ENCODE measurements at regions not wholly inside any gene's neighbourhood (a gene's known extent, or its start where the extent isn't known, plus 50 kb on each side); places are given as distances from the start of the nearest gene placed in this dataset.

GRCh38 chr3:163692494-163692893 lies 1385.8 kb downstream of the SI start:
- Histone ChIP-seq H3K27ac (no peak overlapping the region), H3K4me3 (no peak overlapping the region), H3K4me1 (no peaks in the 10 kb centered on the region), H3K27me3 (ENCODE audit: insufficient read depth in 3 of 3, low read length in 2 of 3) (no peaks in the 10 kb centered on the region), H3K9me3 (no peaks in the 10 kb centered on the region), H3K36me3 (ENCODE audit: insufficient read depth in 1 of 2, low read depth in 1 of 2) (no peaks in the 10 kb centered on the region)
- 74 to 80% (median 77%) methylated on average over 1 of the region's 1 CpG for WGBS, 3 donors
- intact Hi-C loops (cut with DNase I), result no loop called here
- no peak for ATAC-seq
- DNase-seq, result no peak
- TF ChIP-seq, protein P1, sequence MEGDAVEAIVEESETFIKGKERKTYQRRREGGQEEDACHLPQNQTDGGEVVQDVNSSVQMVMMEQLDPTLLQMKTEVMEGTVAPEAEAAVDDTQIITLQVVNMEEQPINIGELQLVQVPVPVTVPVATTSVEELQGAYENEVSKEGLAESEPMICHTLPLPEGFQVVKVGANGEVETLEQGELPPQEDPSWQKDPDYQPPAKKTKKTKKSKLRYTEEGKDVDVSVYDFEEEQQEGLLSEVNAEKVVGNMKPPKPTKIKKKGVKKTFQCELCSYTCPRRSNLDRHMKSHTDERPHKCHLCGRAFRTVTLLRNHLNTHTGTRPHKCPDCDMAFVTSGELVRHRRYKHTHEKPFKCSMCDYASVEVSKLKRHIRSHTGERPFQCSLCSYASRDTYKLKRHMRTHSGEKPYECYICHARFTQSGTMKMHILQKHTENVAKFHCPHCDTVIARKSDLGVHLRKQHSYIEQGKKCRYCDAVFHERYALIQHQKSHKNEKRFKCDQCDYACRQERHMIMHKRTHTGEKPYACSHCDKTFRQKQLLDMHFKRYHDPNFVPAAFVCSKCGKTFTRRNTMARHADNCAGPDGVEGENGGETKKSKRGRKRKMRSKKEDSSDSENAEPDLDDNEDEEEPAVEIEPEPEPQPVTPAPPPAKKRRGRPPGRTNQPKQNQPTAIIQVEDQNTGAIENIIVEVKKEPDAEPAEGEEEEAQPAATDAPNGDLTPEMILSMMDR (IDR thresholded peaks at IDR 0.05), result no peak

DNA sequence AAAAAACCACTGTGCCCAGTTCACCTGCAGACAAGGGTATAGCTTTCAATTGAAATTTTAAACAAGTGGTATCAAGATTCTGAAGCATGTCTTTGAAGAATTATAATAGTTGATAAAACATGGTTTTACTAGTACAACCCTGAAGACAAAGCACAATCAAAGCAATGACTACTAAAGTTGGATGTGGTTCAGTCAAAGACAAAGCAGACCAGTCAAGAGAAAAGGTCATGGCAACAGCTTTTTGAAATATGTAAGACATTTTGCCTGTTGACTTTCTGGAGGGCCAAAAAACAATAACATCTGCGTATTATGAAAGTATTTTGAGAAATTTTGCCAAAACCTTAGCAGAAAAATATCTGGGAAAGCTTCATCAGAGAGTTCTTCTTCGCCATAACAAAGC lies 1393.6 kb downstream of the SI start:
- Histone ChIP-seq H3K9me3 (no peaks in the 10 kb centered on the region), H3K36me3 (ENCODE audit: insufficient read depth in 1 of 2, low read depth in 1 of 2) (no peaks in the 10 kb centered on the region), H3K27ac (no peak overlapping the region), H3K27me3 (ENCODE audit: insufficient read depth in 3 of 3, low read length in 2 of 3) (no peaks in the 10 kb centered on the region), H3K4me3 (no peak overlapping the region), H3K4me1 (no peaks in the 10 kb centered on the region)
- no peak for DNase-seq
- TF ChIP-seq, protein P1 (IDR thresholded peaks at IDR 0.05), result no peak
- ATAC-seq, result no peak
- 39 to 54% (median 49%) methylated on average over 2 of the region's 2 CpGs for WGBS, 3 donors
- intact Hi-C loops (cut with DNase I), result no loop called here

- H3K27me3 ChIP-seq (ENCODE audit: insufficient read depth in 3 of 3, low read length in 2 of 3), result no peaks in the 10 kb centered on the region
- no peaks in the 10 kb centered on the region for H3K36me3 ChIP-seq (ENCODE audit: insufficient read depth in 1 of 2, low read depth in 1 of 2)
- intact Hi-C loops (cut with DNase I), result no loop called here
- no peak overlapping the region for H3K27ac ChIP-seq
- ATAC-seq (no peak), DNase-seq (no peak)
- TF ChIP-seq, protein P1 (IDR thresholded peaks at IDR 0.05), result no peak
- H3K9me3 ChIP-seq, result no peaks in the 10 kb centered on the region
- no peaks in the 10 kb centered on the region for H3K4me1 ChIP-seq
- H3K4me3 ChIP-seq, result no peak overlapping the region
These were observed 1405.3 kb downstream of the SI start for GRCh38 chr3:163672954-163673353.

DNA sequence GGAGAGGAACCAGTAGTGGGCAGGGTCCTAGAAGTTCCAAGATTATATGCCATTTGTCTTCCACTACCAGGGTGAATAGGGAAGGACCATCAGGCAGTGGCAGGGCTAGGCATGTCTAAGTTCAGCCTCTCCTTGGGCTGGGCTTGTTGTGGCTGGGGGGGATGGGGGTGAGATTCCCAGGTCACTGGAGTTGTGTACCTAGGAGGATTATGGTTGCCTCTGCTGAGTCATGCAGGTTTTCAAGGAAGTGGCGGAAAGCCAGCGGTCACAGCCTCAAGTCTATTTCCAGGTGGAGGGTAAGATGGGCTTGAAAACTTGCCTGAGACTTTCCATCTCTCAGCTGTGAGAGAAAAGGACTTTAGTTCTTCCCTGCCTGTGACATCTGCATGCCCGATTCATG lies 1407.1 kb downstream of the SI start:
- DNase-seq (no peak), ATAC-seq (no peak)
- Histone ChIP-seq H3K4me3 (no peak overlapping the region), H3K27ac (no peak overlapping the region), H3K27me3 (ENCODE audit: insufficient read depth in 3 of 3, low read length in 2 of 3) (no peaks in the 10 kb centered on the region), H3K36me3 (ENCODE audit: insufficient read depth in 1 of 2, low read depth in 1 of 2) (no peaks in the 10 kb centered on the region), H3K9me3 (no peaks in the 10 kb centered on the region), H3K4me1 (no peaks in the 10 kb centered on the region)
- intact Hi-C loops (cut with DNase I), result no loop called here
- 90 to 93% (median 92%) methylated on average over 3 of the region's 3 CpGs for WGBS, 3 donors
- TF ChIP-seq, protein P1 (IDR thresholded peaks at IDR 0.05), result no peak

DNA sequence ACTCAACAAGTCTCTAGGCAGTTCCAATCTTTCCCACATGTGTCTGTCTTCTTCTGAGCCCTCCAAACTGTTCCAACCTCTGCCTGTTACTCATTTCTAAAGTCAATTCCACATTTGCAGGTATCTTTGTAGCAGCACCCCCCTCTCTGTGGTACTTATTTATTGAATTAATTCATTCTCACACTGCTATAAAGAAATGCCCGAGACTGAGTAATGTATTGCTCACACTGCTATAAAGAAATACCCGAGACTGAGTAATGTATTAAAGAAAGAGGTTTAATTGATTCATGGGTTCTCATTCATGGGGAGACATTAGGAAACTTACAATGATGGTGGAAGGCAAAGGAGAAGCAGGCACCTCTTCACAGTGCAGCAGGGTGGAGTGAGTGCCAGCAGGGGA lies 1413.8 kb downstream of the SI start:
- no peak overlapping the region for H3K27ac ChIP-seq
- TF ChIP-seq, protein P1 (IDR thresholded peaks at IDR 0.05), result no peak
- 88 to 91% (median 89%) methylated on average over 2 of the region's 2 CpGs for WGBS, 3 donors
- H3K4me1 ChIP-seq, result no peaks in the 10 kb centered on the region
- DNase-seq (no peak), ATAC-seq (no peak)
- H3K27me3 ChIP-seq (ENCODE audit: insufficient read depth in 3 of 3, low read length in 2 of 3), result no peaks in the 10 kb centered on the region
- no peak overlapping the region for H3K4me3 ChIP-seq
- H3K36me3 ChIP-seq (ENCODE audit: insufficient read depth in 1 of 2, low read depth in 1 of 2), result no peaks in the 10 kb centered on the region
- no peaks in the 10 kb centered on the region for H3K9me3 ChIP-seq
- intact Hi-C loops (cut with DNase I), result no loop called here

Measured in psoas muscle (tissue), 7 donors.